ENCODE measurements at regions not wholly inside any gene's neighbourhood (a gene's known extent, or its start where the extent isn't known, plus 50 kb on each side); places are given as distances from the start of the nearest gene placed in this dataset.

DNA sequence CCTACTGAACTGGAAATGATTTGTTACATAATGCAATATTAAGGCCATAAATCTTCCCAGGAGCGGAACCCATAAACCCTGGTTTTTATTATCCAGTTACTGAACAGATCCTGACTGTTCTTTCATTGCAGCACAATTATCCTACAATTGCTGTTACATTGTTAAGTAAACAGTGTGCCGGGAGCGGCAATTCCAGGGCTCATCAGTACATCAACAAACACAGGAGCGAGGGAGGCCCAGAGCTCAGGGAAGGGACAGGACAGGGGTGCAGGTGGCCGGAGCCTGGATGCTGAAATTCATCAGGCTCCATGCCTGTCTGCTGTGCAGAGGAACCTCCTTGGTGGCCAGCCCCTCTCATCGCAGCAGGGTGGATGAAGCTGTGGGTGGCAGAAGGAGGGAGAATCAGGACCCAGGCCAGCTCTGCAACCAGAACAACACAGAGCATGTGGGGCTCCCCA, 544.7 kb downstream of the NPHP4 start (continued):
- TF ChIP-seq, protein P1, sequence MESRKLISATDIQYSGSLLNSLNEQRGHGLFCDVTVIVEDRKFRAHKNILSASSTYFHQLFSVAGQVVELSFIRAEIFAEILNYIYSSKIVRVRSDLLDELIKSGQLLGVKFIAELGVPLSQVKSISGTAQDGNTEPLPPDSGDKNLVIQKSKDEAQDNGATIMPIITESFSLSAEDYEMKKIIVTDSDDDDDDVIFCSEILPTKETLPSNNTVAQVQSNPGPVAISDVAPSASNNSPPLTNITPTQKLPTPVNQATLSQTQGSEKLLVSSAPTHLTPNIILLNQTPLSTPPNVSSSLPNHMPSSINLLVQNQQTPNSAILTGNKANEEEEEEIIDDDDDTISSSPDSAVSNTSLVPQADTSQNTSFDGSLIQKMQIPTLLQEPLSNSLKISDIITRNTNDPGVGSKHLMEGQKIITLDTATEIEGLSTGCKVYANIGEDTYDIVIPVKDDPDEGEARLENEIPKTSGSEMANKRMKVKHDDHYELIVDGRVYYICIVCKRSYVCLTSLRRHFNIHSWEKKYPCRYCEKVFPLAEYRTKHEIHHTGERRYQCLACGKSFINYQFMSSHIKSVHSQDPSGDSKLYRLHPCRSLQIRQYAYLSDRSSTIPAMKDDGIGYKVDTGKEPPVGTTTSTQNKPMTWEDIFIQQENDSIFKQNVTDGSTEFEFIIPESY (IDR thresholded peaks at IDR 0.05) = no peak

DNA sequence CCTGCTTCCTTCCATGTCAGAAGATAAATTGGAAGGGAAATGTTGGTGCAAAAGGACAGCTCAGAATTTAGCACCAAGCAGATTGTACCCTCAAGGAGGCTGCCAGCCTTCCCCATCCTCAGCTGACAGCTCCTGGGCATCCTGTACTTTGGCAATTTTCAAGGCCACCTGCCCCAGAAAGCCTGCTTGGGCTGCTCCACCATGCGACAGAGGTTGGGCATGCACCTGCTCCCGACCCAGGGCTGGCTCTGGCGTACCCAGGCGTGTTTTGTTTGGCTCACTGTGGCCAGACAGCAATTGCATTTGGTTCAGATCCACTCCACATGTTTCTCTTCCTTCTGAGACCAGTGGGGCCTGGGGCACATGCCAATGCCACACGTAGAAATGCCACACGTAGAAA, 547.8 kb downstream of the NPHP4 start:
- no peak for DNase-seq (ENCODE audit: low spot score)
- 73% methylated on average over 6 of the region's 6 CpGs for WGBS
- H3K4me1 ChIP-seq (ENCODE audit: control insufficient read depth in 4 of 4, insufficient read depth in 4 of 4, low read length in 3 of 4) = no peaks in the 10 kb centered on the region

DNA sequence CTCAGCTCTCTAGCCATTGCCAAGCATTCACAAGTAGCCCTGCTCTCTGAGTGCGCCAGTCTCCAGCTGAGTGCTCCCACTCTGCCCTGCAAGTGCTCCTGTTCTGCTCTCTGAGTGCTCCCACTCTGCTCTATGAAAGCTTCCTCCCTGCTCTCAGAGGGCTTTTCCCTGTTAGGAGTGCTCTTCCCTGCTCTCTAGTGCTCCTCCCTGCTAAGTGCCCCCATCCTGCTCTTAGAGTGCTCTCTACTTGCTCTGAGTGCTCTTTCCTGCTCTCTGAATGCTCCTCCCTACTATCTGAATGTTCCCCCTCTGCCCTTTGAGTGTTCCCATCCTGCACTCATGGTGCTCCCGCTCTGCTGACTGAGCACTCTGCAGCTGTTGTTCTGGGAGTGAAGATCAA, 555.4 kb downstream of the NPHP4 start:
- no peaks in the 10 kb centered on the region for H3K27me3 ChIP-seq (ENCODE audit: control insufficient read depth in 4 of 4, insufficient read depth in 4 of 4, low read length in 3 of 4)
- H3K4me1 ChIP-seq (ENCODE audit: control insufficient read depth in 4 of 4, insufficient read depth in 4 of 4, low read length in 3 of 4) = no peaks in the 10 kb centered on the region
- WGBS = 91% methylated on average over 2 of the region's 2 CpGs
- H3K27ac ChIP-seq (ENCODE audit: low read depth in 1 of 2, low read length in 2 of 2) = no peak overlapping the region
- DNase-seq (ENCODE audit: low spot score) = no peak
- no peak overlapping the region for H3K9ac ChIP-seq (ENCODE audit: low read depth in 1 of 2, low read length in 2 of 2)
- H3K36me3 ChIP-seq (ENCODE audit: control insufficient read depth in 4 of 4, insufficient read depth in 3 of 4, low read depth in 1 of 4, low read length in 3 of 4) = no peaks in the 10 kb centered on the region
- H3K9me3 ChIP-seq (ENCODE audit: control insufficient read depth in 4 of 4, low read length in 3 of 4) = peaks cover 0 to 9% (median 7%) of the 10 kb centered on the region in 4 donors
- TF ChIP-seq YY1 (IDR thresholded peaks at IDR 0.05) = no peak
- no peak overlapping the region for H3K4me3 ChIP-seq (ENCODE audit: low read depth in 1 of 3, low read length in 3 of 3)

More for the DNA sequence above, 547.8 kb downstream of the NPHP4 start:
- TF ChIP-seq, protein P2, sequence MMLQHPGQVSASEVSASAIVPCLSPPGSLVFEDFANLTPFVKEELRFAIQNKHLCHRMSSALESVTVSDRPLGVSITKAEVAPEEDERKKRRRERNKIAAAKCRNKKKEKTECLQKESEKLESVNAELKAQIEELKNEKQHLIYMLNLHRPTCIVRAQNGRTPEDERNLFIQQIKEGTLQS (IDR thresholded peaks at IDR 0.05) = no peak
- TF ChIP-seq RXRA (IDR thresholded peaks at IDR 0.05) = no peak
- no peak for TF ChIP-seq RAD21 (IDR thresholded peaks at IDR 0.05)
- TF ChIP-seq NR2F2 (IDR thresholded peaks at IDR 0.05) = no peak
- no peak for TF ChIP-seq HNF4G (IDR thresholded peaks at IDR 0.05)
- TF ChIP-seq TAF1 (conservative IDR thresholded peaks at IDR 0.05) = no peak
- TF ChIP-seq, protein P3, sequence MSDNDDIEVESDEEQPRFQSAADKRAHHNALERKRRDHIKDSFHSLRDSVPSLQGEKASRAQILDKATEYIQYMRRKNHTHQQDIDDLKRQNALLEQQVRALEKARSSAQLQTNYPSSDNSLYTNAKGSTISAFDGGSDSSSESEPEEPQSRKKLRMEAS (IDR thresholded peaks at IDR 0.05) = no peak
- no peak for TF ChIP-seq EGR1 (IDR thresholded peaks at IDR 0.05; ENCODE audit: low read depth in 2 of 2)
- TF ChIP-seq, protein P4, sequence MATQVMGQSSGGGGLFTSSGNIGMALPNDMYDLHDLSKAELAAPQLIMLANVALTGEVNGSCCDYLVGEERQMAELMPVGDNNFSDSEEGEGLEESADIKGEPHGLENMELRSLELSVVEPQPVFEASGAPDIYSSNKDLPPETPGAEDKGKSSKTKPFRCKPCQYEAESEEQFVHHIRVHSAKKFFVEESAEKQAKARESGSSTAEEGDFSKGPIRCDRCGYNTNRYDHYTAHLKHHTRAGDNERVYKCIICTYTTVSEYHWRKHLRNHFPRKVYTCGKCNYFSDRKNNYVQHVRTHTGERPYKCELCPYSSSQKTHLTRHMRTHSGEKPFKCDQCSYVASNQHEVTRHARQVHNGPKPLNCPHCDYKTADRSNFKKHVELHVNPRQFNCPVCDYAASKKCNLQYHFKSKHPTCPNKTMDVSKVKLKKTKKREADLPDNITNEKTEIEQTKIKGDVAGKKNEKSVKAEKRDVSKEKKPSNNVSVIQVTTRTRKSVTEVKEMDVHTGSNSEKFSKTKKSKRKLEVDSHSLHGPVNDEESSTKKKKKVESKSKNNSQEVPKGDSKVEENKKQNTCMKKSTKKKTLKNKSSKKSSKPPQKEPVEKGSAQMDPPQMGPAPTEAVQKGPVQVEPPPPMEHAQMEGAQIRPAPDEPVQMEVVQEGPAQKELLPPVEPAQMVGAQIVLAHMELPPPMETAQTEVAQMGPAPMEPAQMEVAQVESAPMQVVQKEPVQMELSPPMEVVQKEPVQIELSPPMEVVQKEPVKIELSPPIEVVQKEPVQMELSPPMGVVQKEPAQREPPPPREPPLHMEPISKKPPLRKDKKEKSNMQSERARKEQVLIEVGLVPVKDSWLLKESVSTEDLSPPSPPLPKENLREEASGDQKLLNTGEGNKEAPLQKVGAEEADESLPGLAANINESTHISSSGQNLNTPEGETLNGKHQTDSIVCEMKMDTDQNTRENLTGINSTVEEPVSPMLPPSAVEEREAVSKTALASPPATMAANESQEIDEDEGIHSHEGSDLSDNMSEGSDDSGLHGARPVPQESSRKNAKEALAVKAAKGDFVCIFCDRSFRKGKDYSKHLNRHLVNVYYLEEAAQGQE (IDR thresholded peaks at IDR 0.05) = no peak
- TF ChIP-seq, protein P1 (IDR thresholded peaks at IDR 0.05) = no peak
- TF ChIP-seq YY1 (IDR thresholded peaks at IDR 0.05) = no peak
- H3K27me3 ChIP-seq (ENCODE audit: control insufficient read depth in 4 of 4, insufficient read depth in 4 of 4, low read length in 3 of 4) = peaks cover 0 to 2% (median 0%) of the 10 kb centered on the region in 4 donors
- no peak overlapping the region for H3K9ac ChIP-seq (ENCODE audit: low read depth in 1 of 2, low read length in 2 of 2)
- H3K36me3 ChIP-seq (ENCODE audit: control insufficient read depth in 4 of 4, insufficient read depth in 3 of 4, low read depth in 1 of 4, low read length in 3 of 4) = no peaks in the 10 kb centered on the region
- H3K27ac ChIP-seq (ENCODE audit: low read depth in 1 of 2, low read length in 2 of 2) = no peak overlapping the region
- H3K4me3 ChIP-seq (ENCODE audit: low read depth in 1 of 3, low read length in 3 of 3) = no peak overlapping the region
- peaks cover 0 to 7% (median 4%) of the 10 kb centered on the region in 4 donors for H3K9me3 ChIP-seq (ENCODE audit: control insufficient read depth in 4 of 4, low read length in 3 of 4)
